Prostate gland (tissue), 2 donors: ENCODE measurements at regions not wholly inside any gene's neighbourhood (a gene's known extent, or its start where the extent isn't known, plus 50 kb on each side); places are given as distances from the start of the nearest gene placed in this dataset.
A peak's percentile ranks its signal among the peaks of the same experiment; 100 is the strongest.

Source experiments
- DNase-seq: peaks from one replicate; pipeline ENCODE4 v3.0.0-alpha.2; 2019; ENCODE audit warnings: low spot score
- H3K27ac ChIP-seq, 2 donors: fragments of 200-600 bp; sonication (generic); 2 replicates each; pipeline ENCODE4 v1.5.1; 2017 to 2019
- H3K27me3 ChIP-seq: fragments of 200-600 bp; sonication (generic); replicated peaks from 2 replicates; pipeline ENCODE4 v1.5.1; 2019; ENCODE audit not compliant: insufficient read depth
- H3K36me3 ChIP-seq, 2 donors: fragments of 200-600 bp; sonication (generic); 1 replicate in 1 of 2; 2 replicates in 1 of 2; pipeline versions ENCODE4 v1.5.1 to v1.8.1; 2017 to 2019
- H3K4me1 ChIP-seq: fragments of 200-600 bp; sonication (generic); replicated peaks from 2 replicates; pipeline ENCODE4 v1.5.1; 2019
- H3K4me3 ChIP-seq, 2 donors: fragments of 200-600 bp; sonication (generic); 2 replicates each; pipeline ENCODE4 v1.5.1; 2017 to 2019
- H3K9me3 ChIP-seq: fragments of 200-600 bp; sonication (generic); 2 replicates; pipeline ENCODE4 v1.5.1; 2017
- CTCF ChIP-seq, 4 experiments: fragments of 200-600 bp in 2 of 4; fragments of 450-650 bp in 2 of 4; sonication (generic) in 2 of 4; IDR thresholded peaks; 1 replicate in 3 of 4; 2 replicates in 1 of 4; pipeline ENCODE4 v1.5.1; 2016 to 2019; ENCODE audit warnings: antibody characterized with exemption in 4 of 4, mild to moderate bottlenecking in 2 of 4, moderate library complexity in 2 of 4
- POLR2A ChIP-seq: fragments of 450-650 bp; IDR thresholded peaks from one replicate; pipeline ENCODE4 v1.6.1; 2016; ENCODE audit warnings: antibody characterized with exemption, mild to moderate bottlenecking
- POLR2AphosphoS5 ChIP-seq: sonication (generic); formaldehyde crosslinking; IDR thresholded peaks from one replicate; pipeline ENCODE4 v1.6.1; 2017; ENCODE audit warnings: antibody characterized with exemption
- WGBS: methylation state at CpG from one replicate; pipeline ENCODE4 v1.1.5; 2018; 5-methylcytosine and 5-hydroxymethylcytosine counted together
- intact Hi-C: fragments of 100-400 bp; cut with DNase I; formaldehyde crosslinking; loops from one replicate; pipeline ENCODE4 v1.14.2; 2022

GRCh38 chr5:40381016-40381415 lies 298.7 kb upstream of the PTGER4 start:
- intact Hi-C loops: no loop called here
- no peaks in the 10 kb centered on the region for H3K36me3 ChIP-seq
- no peak overlapping the region for H3K4me3 ChIP-seq
- no peaks in the 10 kb centered on the region for H3K27me3 ChIP-seq
- DNase-seq: no peak
- WGBS: 81% methylated on average over 4 of the region's 4 CpGs
- TF ChIP-seq CTCF (IDR thresholded peaks at IDR 0.05): no peak
- TF ChIP-seq POLR2AphosphoS5: no peak
- no peak for TF ChIP-seq POLR2A
- no peaks in the 10 kb centered on the region for H3K4me1 ChIP-seq
- H3K27ac ChIP-seq: no peak overlapping the region
- no peaks in the 10 kb centered on the region for H3K9me3 ChIP-seq

GRCh38 chr5:40378396-40379177 lies 301.1 kb upstream of the PTGER4 start:
- 77% methylated on average over 6 of the region's 6 CpGs for WGBS
- no peaks in the 10 kb centered on the region for H3K9me3 ChIP-seq
- DNase-seq: no peak
- H3K27me3 ChIP-seq: no peaks in the 10 kb centered on the region
- no peaks in the 10 kb centered on the region for H3K4me1 ChIP-seq
- no peaks in the 10 kb centered on the region for H3K36me3 ChIP-seq
- intact Hi-C loops: no loop called here
- TF ChIP-seq POLR2A (no peak), POLR2AphosphoS5 (no peak), CTCF (IDR thresholded peaks at IDR 0.05) (no peak)
- H3K27ac ChIP-seq: no peak overlapping the region
- H3K4me3 ChIP-seq: no peak overlapping the region

GRCh38 chr5:40376566-40376965 lies 303.1 kb upstream of the PTGER4 start:
- Histone ChIP-seq H3K9me3 (no peaks in the 10 kb centered on the region), H3K27me3 (no peaks in the 10 kb centered on the region), H3K4me1 (no peaks in the 10 kb centered on the region), H3K27ac (peak overlapping the region in 1 of 2 donors; percentile 71), H3K4me3 (no peak overlapping the region), H3K36me3 (no peaks in the 10 kb centered on the region)
- DNase-seq: no peak
- intact Hi-C loops: no loop called here
- TF ChIP-seq CTCF (IDR thresholded peaks at IDR 0.05) (no peak), POLR2AphosphoS5 (peak; percentile 2)
- WGBS: 94% methylated on average over 1 of the region's 1 CpG

GRCh38 chr5:40374853-40375252 lies 304.9 kb upstream of the PTGER4 start:
- H3K27me3 ChIP-seq: no peaks in the 10 kb centered on the region
- H3K4me1 ChIP-seq: no peaks in the 10 kb centered on the region
- WGBS: 33% methylated on average over 6 of the region's 6 CpGs
- DNase-seq: peak; percentile 9
- TF ChIP-seq POLR2A (no peak), POLR2AphosphoS5 (peak; percentile 69)
- no peaks in the 10 kb centered on the region for H3K9me3 ChIP-seq
- H3K36me3 ChIP-seq: no peaks in the 10 kb centered on the region
- intact Hi-C loops: no loop called here
- H3K27ac ChIP-seq: peak overlapping the region; percentile 35 to 71
- H3K4me3 ChIP-seq: no peak overlapping the region

- H3K9me3 ChIP-seq: no peaks in the 10 kb centered on the region
- 98% methylated on average over 5 of the region's 5 CpGs for WGBS
- H3K27ac ChIP-seq: no peak overlapping the region
- no peak for DNase-seq
- H3K27me3 ChIP-seq: no peaks in the 10 kb centered on the region
- intact Hi-C loops: no loop called here
- H3K4me3 ChIP-seq: no peak overlapping the region
- no peaks in the 10 kb centered on the region for H3K4me1 ChIP-seq
- TF ChIP-seq POLR2A (no peak), CTCF (IDR thresholded peaks at IDR 0.05) (no peak), POLR2AphosphoS5 (no peak)
- no peaks in the 10 kb centered on the region for H3K36me3 ChIP-seq
Observed at GRCh38 chr5:40368200-40368599, 311.5 kb upstream of the PTGER4 start.
